OCI-LY3 (cell line): ENCODE measurements at regions not wholly inside any gene's neighbourhood (a gene's known extent, or its start where the extent isn't known, plus 50 kb on each side); places are given as distances from the start of the nearest gene placed in this dataset.

Source experiments
- H2AFZ ChIP-seq: fragments of 200-600, 300-600 bp; shearing (Covaris generic); 2 replicates; pipeline ENCODE4 v1.6.0; 2014; ENCODE audit warnings: antibody characterized with exemption, low read depth, low read length
- H3K27ac ChIP-seq: fragments of 200-600, 300-600 bp; sonication (generic); 2 replicates; pipeline ENCODE4 v1.5.1; 2014; ENCODE audit warnings: mild to moderate bottlenecking, low read length, moderate library complexity, mixed read lengths
- H3K27me3 ChIP-seq: fragments of 200-600, 300-600 bp; sonication (generic); 2 replicates; pipeline ENCODE4 v1.6.1; 2014; ENCODE audit warnings: low read depth, low read length, mixed read lengths
- H3K36me3 ChIP-seq: fragments of 200-600, 300-600 bp; sonication (generic); replicated peaks from 2 replicates; pipeline ENCODE3; 2014; ENCODE audit warnings: low read depth, low read length, mixed read lengths
- H3K4me1 ChIP-seq: fragments of 300-600, 200-600 bp; sonication (generic); 2 replicates; pipeline ENCODE4 v1.6.1; 2014; ENCODE audit warnings: low read length, mixed read lengths
- H3K4me2 ChIP-seq: fragments of 200-600, 300-600 bp; sonication (generic); 2 replicates; pipeline ENCODE4 v1.6.1; 2014; ENCODE audit warnings: low read length, mixed read lengths
- H3K4me3 ChIP-seq: fragments of 300-600, 200-600 bp; sonication (generic); 2 replicates; pipeline ENCODE4 v1.5.1; 2014; ENCODE audit warnings: antibody characterized with exemption, mild to moderate bottlenecking, low read length, moderate library complexity
- H3K79me2 ChIP-seq: fragments of 300-600, 200-600 bp; shearing (Covaris generic); 2 replicates; pipeline ENCODE4 v1.6.1; 2014; ENCODE audit warnings: mild to moderate bottlenecking, low read length, mixed read lengths
- H3K9ac ChIP-seq: fragments of 300-600, 200-600 bp; shearing (Covaris generic); 2 replicates; pipeline ENCODE4 v1.6.0; 2014; ENCODE audit warnings: mild to moderate bottlenecking, low read length, moderate library complexity
- H3K9me3 ChIP-seq: fragments of 200-600, 300-600 bp; shearing (Covaris generic); 2 replicates; pipeline ENCODE4 v1.6.1; 2014; ENCODE audit warnings: low read length, mixed read lengths; ENCODE audit not compliant: insufficient read depth
- H4K20me1 ChIP-seq: fragments of 200-600, 300-600 bp; sonication (generic); 2 replicates; pipeline ENCODE4 v1.6.1; 2016; ENCODE audit warnings: low read length, mixed read lengths; ENCODE audit not compliant: insufficient read depth
- EZH2phosphoT487 ChIP-seq: fragments of 200-600 bp; shearing (Covaris generic); IDR thresholded peaks from 2 replicates; pipeline ENCODE4 v1.6.1; 2018; ENCODE audit warnings: antibody characterized with exemption, mixed run types, low read depth
- TF ChIP-seq, protein P1 (sequence below): fragments of 200-600, 300-600 bp; sonication (generic); IDR thresholded peaks from 2 replicates; pipeline ENCODE4 v1.5.1; 2014; ENCODE audit warnings: antibody characterized with exemption, low read length, low read depth

- Histone ChIP-seq H3K27ac (no peak overlapping the region), H3K9me3 (no peaks in the 10 kb centered on the region), H2AFZ (no peak overlapping the region), H4K20me1 (no peaks in the 10 kb centered on the region), H3K4me2 (peak overlapping the region; percentile 67), H3K79me2 (no peaks in the 10 kb centered on the region), H3K4me3 (peak overlapping the region; percentile 56), H3K4me1 (peaks cover 9% of the 10 kb centered on the region), H3K9ac (no peak overlapping the region), H3K27me3 (no peaks in the 10 kb centered on the region), H3K36me3 (no peaks in the 10 kb centered on the region)
- TF ChIP-seq, protein P1, sequence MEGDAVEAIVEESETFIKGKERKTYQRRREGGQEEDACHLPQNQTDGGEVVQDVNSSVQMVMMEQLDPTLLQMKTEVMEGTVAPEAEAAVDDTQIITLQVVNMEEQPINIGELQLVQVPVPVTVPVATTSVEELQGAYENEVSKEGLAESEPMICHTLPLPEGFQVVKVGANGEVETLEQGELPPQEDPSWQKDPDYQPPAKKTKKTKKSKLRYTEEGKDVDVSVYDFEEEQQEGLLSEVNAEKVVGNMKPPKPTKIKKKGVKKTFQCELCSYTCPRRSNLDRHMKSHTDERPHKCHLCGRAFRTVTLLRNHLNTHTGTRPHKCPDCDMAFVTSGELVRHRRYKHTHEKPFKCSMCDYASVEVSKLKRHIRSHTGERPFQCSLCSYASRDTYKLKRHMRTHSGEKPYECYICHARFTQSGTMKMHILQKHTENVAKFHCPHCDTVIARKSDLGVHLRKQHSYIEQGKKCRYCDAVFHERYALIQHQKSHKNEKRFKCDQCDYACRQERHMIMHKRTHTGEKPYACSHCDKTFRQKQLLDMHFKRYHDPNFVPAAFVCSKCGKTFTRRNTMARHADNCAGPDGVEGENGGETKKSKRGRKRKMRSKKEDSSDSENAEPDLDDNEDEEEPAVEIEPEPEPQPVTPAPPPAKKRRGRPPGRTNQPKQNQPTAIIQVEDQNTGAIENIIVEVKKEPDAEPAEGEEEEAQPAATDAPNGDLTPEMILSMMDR: no peak
- no peak for TF ChIP-seq EZH2phosphoT487
Measured at GRCh38 chr6:98118397-98119045, 715.9 kb upstream of the POU3F2 start.

GRCh38 chr6:98124171-98124570, 710.2 kb upstream of the POU3F2 start:
- Histone ChIP-seq H4K20me1 (no peaks in the 10 kb centered on the region), H3K4me3 (no peak overlapping the region), H3K27ac (no peak overlapping the region), H3K27me3 (no peaks in the 10 kb centered on the region), H3K4me2 (peak overlapping the region; percentile 14; the same call in 1 of the 2 replicates), H2AFZ (no peak overlapping the region), H3K9ac (no peak overlapping the region), H3K4me1 (peaks cover 17% of the 10 kb centered on the region), H3K79me2 (no peaks in the 10 kb centered on the region), H3K36me3 (no peaks in the 10 kb centered on the region), H3K9me3 (no peaks in the 10 kb centered on the region)
- TF ChIP-seq, protein P1: no peak
- TF ChIP-seq EZH2phosphoT487: no peak

DNA sequence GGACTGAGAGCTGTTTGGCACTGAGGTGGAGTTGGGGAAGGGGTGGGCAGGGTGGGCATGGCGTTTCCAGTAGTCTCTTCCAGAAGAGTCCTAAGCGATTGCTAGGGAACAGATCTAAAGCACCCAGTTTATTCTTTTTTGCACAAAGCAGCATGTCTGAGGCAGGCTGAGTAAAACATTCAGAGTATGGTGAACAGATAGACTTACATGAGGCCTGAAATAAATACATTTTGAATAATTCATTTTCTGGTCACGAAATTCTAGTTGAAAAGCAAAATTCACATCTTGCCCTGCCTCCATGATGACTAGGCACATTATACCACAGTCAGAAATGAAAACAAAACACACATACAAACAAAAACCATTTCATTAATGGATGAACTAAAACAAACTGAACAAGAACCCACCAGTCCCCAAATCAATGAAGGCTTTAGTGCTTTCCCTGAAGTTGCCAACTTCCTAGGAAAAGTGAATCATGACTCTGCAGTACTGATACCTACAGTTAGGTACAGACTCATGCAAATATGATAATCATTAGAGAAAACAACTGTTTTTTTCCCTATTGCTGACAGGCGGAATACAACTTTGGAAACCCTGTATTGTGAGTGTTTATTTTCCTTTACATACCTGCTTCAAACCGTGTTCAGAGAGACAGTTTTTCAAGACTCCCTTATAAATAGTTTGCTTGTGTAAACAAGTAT, 702.9 kb upstream of the POU3F2 start:
- H3K36me3 ChIP-seq: no peaks in the 10 kb centered on the region
- no peak overlapping the region for H3K4me3 ChIP-seq
- no peaks in the 10 kb centered on the region for H3K9me3 ChIP-seq
- no peaks in the 10 kb centered on the region for H4K20me1 ChIP-seq
- H3K4me1 ChIP-seq: no peaks in the 10 kb centered on the region
- H3K9ac ChIP-seq: no peak overlapping the region
- H3K27ac ChIP-seq: no peak overlapping the region
- H3K27me3 ChIP-seq: no peaks in the 10 kb centered on the region
- H3K79me2 ChIP-seq: no peaks in the 10 kb centered on the region
- no peak overlapping the region for H2AFZ ChIP-seq
- TF ChIP-seq EZH2phosphoT487: no peak
- TF ChIP-seq, protein P1: no peak
- no peak overlapping the region for H3K4me2 ChIP-seq

DNA sequence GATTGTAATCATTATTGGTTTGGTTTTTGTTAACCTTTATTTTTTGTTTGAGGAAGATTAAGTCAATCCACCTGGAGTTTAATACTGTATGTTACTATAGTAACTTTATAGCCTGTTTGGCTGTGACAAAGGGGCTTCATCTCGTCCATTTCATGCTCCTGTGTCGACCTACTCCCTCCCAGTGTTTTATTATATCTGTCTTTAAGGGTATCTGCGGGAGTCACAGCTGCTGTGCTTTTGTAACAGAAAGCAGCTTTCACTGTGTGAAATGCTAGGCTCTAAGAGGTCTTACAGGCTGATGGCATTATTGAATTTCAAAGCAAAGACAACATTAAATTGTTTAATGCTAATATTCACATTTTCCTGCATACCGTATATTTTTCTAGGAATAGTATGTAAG, 698.0 kb upstream of the POU3F2 start:
- no peak overlapping the region for H2AFZ ChIP-seq
- TF ChIP-seq, protein P1: no peak
- TF ChIP-seq EZH2phosphoT487: no peak
- H3K27me3 ChIP-seq: no peaks in the 10 kb centered on the region
- H3K36me3 ChIP-seq: no peaks in the 10 kb centered on the region
- H3K79me2 ChIP-seq: no peaks in the 10 kb centered on the region
- H3K27ac ChIP-seq: no peak overlapping the region
- H3K4me1 ChIP-seq: no peaks in the 10 kb centered on the region
- no peaks in the 10 kb centered on the region for H3K9me3 ChIP-seq
- no peak overlapping the region for H3K4me2 ChIP-seq
- no peaks in the 10 kb centered on the region for H4K20me1 ChIP-seq
- no peak overlapping the region for H3K9ac ChIP-seq
- no peak overlapping the region for H3K4me3 ChIP-seq
